ENCODE measurements at regions not wholly inside any gene's neighbourhood (a gene's known extent, or its start where the extent isn't known, plus 50 kb on each side); places are given as distances from the start of the nearest gene placed in this dataset.

DNA sequence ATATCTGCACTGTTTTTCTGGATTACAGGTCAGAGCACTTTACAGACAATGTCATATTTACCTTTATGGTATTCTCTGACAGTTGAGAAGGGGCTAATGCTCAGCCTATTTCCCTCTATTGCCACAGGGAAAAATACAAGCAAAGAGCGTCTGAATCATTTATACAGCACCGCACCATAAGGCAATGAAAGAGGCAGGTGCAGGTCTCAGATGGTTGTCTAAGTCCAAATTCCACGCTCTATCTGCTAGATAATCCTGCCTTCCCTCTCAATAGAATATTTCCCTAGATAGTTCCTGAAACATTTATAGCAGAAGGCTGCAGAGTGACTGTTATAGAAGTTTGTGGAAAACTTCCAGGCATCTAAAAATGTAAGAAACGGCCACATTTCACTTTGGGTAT lies 446.1 kb upstream of the CDH6 start (continued):
- TF ChIP-seq ZNF462 (CRISPR knock-in tag; IDR thresholded peaks at IDR 0.05) (no peak), ZNF331 (CRISPR knock-in tag; IDR thresholded peaks at IDR 0.05; ENCODE audit: low read depth) (no peak), NANOG (IDR thresholded peaks at IDR 0.05; ENCODE audit: borderline replicate concordance) (no peak)

- Histone ChIP-seq H4K20me1 (replicated peaks; ENCODE audit: insufficient read depth) (no peaks in the 10 kb centered on the region), H2AFZ (no peak overlapping the region), H3K79me2 (replicated peaks; ENCODE audit: insufficient read depth) (no peaks in the 10 kb centered on the region), H3K27me3 (ENCODE audit: insufficient read depth) (no peaks in the 10 kb centered on the region), H3K9me2 (ENCODE audit: insufficient read depth) (no peaks in the 10 kb centered on the region), H3K36me3 (ENCODE audit: insufficient read depth) (no peaks in the 10 kb centered on the region), H3K4me3 (no peak overlapping the region), H3K27ac (ENCODE audit: low read depth) (no peak overlapping the region), H3K4me2 (no peak overlapping the region), H3F3A (replicated peaks; ENCODE audit: low read depth) (no peaks in the 10 kb centered on the region), H3K4me1 (ENCODE audit: insufficient read depth) (no peaks in the 10 kb centered on the region)
- Mint-ChIP-seq H3K4me1 (no peaks in the 10 kb centered on the region), H3K36me3 (ENCODE audit: low read depth) (no peaks in the 10 kb centered on the region), H3K27me3 (ENCODE audit: insufficient read depth, low read depth, poor library complexity) (peaks cover 2% of the 10 kb centered on the region), H3K4me3 (no peak overlapping the region), H3K9me3 (no peaks in the 10 kb centered on the region), H3K27ac (no peak overlapping the region)
- DNase-seq (ENCODE audit: low spot score) (no peak), ATAC-seq (no peak)
- no peak for TF ChIP-seq CTCF (conservative IDR thresholded peaks at IDR 0.05; ENCODE audit: low read depth in 2 of 2)
- no peak for TF ChIP-seq STAT1 (IDR thresholded peaks at IDR 0.05; ENCODE audit: unreplicated experiment)
- no peak for TF ChIP-seq ZNF462 (CRISPR knock-in tag; IDR thresholded peaks at IDR 0.05)
- TF ChIP-seq, protein P1, sequence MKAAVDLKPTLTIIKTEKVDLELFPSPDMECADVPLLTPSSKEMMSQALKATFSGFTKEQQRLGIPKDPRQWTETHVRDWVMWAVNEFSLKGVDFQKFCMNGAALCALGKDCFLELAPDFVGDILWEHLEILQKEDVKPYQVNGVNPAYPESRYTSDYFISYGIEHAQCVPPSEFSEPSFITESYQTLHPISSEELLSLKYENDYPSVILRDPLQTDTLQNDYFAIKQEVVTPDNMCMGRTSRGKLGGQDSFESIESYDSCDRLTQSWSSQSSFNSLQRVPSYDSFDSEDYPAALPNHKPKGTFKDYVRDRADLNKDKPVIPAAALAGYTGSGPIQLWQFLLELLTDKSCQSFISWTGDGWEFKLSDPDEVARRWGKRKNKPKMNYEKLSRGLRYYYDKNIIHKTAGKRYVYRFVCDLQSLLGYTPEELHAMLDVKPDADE (IDR thresholded peaks at IDR 0.05): no peak
- TF ChIP-seq NANOG (IDR thresholded peaks at IDR 0.05; ENCODE audit: borderline replicate concordance): no peak
- TF ChIP-seq ZNF331 (CRISPR knock-in tag; IDR thresholded peaks at IDR 0.05; ENCODE audit: low read depth): no peak
- TF ChIP-seq JUNB (IDR thresholded peaks at IDR 0.05; ENCODE audit: unreplicated experiment): no peak
These were observed 456.8 kb upstream of the CDH6 start for GRCh38 chr5:30736669-30737068.

Data from GM23338 (cell line).